AG08396 (cell line): ENCODE measurements at regions not wholly inside any gene's neighbourhood (a gene's known extent, or its start where the extent isn't known, plus 50 kb on each side); places are given as distances from the start of the nearest gene placed in this dataset.

Experiments
- DNase-seq: peaks from one replicate; pipeline ENCODE4 v3.0.0; 2012; ENCODE audit warnings: low spot score, mixed read lengths

DNA sequence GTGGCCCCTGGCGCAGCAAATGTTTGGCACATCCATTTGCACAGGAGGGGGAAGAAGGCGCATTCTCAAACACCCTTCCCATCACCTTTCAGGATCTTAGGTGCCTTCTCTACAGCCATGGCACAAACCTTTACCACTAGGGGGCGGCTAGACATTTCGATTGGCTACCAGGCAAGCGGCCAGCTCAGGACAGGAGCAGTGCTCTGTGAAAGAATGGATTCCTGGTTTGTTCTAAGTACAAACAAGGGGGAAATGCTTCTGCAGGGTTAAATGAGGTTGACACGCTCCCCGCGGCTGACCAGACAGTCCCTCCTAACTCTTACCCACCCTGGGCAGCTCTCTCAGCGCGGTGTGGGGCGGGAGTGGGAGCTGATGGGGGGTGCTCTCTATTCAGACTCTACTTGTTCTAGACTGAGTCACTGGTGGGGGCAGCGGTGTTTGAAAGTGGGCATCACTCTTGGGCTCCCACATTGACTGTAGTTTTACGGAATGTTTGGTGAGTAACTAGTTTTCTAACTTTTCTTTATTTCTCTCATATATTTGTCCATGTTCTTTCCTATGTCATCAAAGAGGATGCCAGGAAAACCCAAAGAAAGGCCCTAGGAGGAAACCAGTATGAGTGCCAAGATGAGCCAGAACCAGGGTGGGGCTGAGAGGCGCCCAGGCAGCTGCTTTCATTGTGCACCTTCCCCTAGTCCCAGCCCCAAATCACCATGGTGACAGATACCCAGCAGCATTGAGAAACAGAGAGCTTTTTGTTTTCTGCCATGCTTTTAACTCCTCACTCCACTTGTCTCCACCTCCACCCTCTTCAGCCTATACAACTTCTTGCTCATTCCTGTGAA is 61.4 kb upstream of the GPR158 start:
- peak; percentile 68 for DNase-seq

GRCh38 chr10:25114036-25114411 is 60.8 kb upstream of the GPR158 start:
- DNase-seq, result no peak

DNA sequence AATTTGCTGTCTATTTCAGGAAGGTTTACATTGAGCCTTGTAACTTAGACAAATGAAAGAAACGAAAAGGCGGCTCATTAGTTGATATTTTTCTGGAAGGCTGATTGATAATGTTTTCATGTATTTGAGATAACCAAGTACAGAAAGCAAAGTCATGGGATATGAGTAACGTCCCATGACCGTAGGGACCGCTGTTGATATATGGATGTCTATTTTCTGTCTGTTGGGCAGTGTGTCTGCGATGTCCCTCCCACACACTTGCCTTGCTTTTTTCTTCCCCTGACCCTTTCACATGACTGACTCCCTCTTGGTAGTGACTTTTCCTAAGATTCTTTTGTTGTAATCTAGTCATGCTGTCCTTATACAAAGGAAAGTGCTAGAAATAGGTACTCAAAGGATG is 57.0 kb upstream of the GPR158 start:
- DNase-seq, result no peak

DNA sequence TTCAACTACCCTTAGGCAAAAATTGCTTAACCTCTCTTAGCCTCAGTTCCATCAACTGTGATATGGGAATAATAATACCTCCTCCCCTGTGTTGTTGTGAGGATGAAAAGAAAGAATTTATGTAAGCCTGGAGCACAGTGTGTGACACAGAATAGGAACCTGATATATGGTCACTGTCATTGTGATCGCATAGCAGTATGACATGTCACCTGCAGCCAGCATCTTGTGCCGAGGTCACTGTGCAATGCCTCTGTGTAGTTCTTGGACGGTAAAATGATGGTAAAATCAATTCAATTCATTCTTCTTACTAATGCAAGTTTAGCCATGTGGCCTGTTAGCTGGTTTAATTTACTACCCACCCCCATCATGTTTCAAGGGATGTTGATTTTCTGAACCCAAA is 54.6 kb upstream of the GPR158 start:
- no peak for DNase-seq
